ENCODE measurements at regions not wholly inside any gene's neighbourhood (a gene's known extent, or its start where the extent isn't known, plus 50 kb on each side); places are given as distances from the start of the nearest gene placed in this dataset.

- no peak for TF ChIP-seq CTCF (conservative IDR thresholded peaks at IDR 0.05 in 1 of 2, IDR thresholded peaks at IDR 0.05 in 1 of 2; ENCODE audit: low read depth in 1 of 2, low read length in 2 of 2)
- no peak for TF ChIP-seq EZH2 (IDR thresholded peaks at IDR 0.05; ENCODE audit: low read length, missing control alignments)
Measured at GRCh38 chr14:40445020-40445419, 1012.8 kb upstream of the FBXO33 start.

All from fibroblast of lung (primary cell).